ENCODE measurements at regions not wholly inside any gene's neighbourhood (a gene's known extent, or its start where the extent isn't known, plus 50 kb on each side); places are given as distances from the start of the nearest gene placed in this dataset.

- no peak for DNase-seq (ENCODE audit: low read depth in 1 of 2, low spot score in 1 of 2)
- H3K27ac ChIP-seq (replicated peaks): no peak overlapping the region
- H3K4me3 ChIP-seq (replicated peaks; ENCODE audit: insufficient read depth, low read length): no peak overlapping the region
- H3K27me3 ChIP-seq (ENCODE audit: insufficient read depth, poor library complexity, severe bottlenecking): no peaks in the 10 kb centered on the region
- TF ChIP-seq POLR2AphosphoS5 (IDR thresholded peaks at IDR 0.05; ENCODE audit: low read depth) (no peak), GABPA (IDR thresholded peaks at IDR 0.05; ENCODE audit: low read depth) (no peak), REST (IDR thresholded peaks at IDR 0.05; ENCODE audit: insufficient replicate concordance, low read depth) (no peak), SPI1 (IDR thresholded peaks at IDR 0.05; ENCODE audit: borderline replicate concordance, low read depth) (no peak), CTCF (IDR thresholded peaks at IDR 0.05; ENCODE audit: insufficient read depth, low read length) (no peak)
Measured at GRCh38 chr22:49095366-49095765, 732.3 kb downstream of the BRD1 start.

GRCh38 chr22:49094858-49095257 is 732.8 kb downstream of the BRD1 start:
- DNase-seq (ENCODE audit: low read depth in 1 of 2, low spot score in 1 of 2): no peak
- Histone ChIP-seq H3K27ac (replicated peaks) (no peak overlapping the region), H3K4me3 (replicated peaks; ENCODE audit: insufficient read depth, low read length) (no peak overlapping the region), H3K27me3 (ENCODE audit: insufficient read depth, poor library complexity, severe bottlenecking) (no peaks in the 10 kb centered on the region)
- TF ChIP-seq CTCF (IDR thresholded peaks at IDR 0.05; ENCODE audit: insufficient read depth, low read length) (no peak), POLR2AphosphoS5 (IDR thresholded peaks at IDR 0.05; ENCODE audit: low read depth) (no peak), SPI1 (IDR thresholded peaks at IDR 0.05; ENCODE audit: borderline replicate concordance, low read depth) (no peak), REST (IDR thresholded peaks at IDR 0.05; ENCODE audit: insufficient replicate concordance, low read depth) (no peak), GABPA (IDR thresholded peaks at IDR 0.05; ENCODE audit: low read depth) (no peak)

GRCh38 chr22:49094151-49094550 is 733.5 kb downstream of the BRD1 start:
- Histone ChIP-seq H3K27me3 (ENCODE audit: insufficient read depth, poor library complexity, severe bottlenecking) (no peaks in the 10 kb centered on the region), H3K4me3 (replicated peaks; ENCODE audit: insufficient read depth, low read length) (no peak overlapping the region), H3K27ac (replicated peaks) (no peak overlapping the region)
- TF ChIP-seq REST (IDR thresholded peaks at IDR 0.05; ENCODE audit: insufficient replicate concordance, low read depth): no peak
- TF ChIP-seq SPI1 (IDR thresholded peaks at IDR 0.05; ENCODE audit: borderline replicate concordance, low read depth): no peak
- no peak for DNase-seq (ENCODE audit: low read depth in 1 of 2, low spot score in 1 of 2)

All from HL-60 (cell line).